ENCODE measurements at regions not wholly inside any gene's neighbourhood (a gene's known extent, or its start where the extent isn't known, plus 50 kb on each side); places are given as distances from the start of the nearest gene placed in this dataset.

DNA sequence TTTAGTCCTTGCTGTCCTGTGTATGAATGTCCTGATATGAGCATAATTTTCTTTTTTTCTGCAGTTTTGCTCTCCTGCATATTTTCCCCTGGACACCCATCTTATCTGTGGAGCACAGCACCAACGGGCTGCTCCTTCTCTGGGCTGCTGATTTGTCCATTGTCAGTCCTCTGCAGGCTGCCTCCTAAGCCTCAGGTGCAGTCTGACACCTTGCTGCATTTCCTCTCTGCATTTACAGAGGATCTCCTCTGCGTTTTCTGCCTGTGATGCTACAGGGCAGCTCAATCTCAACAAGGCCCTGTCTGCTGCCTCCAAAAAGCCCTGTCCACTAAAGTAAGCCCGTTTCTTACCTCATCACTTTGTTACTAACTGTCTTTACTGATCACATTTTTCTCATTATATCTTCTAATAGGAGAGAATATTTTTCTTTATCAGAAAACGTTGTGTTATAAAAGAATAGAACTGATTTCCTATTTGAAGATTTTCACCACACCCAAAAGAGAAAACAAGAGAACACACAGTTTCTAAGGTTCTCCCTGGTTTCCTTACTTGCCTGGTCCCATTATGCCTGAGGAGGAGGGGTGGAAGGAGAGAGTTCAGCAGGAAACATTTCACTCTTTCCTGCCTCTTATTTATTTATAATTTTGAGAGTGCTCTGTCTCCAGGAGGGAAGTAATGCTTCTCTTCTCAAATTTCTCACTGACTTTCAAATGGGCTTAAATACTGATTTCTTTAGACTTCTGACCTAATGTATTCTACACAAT, 65.6 kb upstream of the TDRD3 start:
- TF ChIP-seq POLR2AphosphoS5 (IDR thresholded peaks at IDR 0.05) (no peak), POLR2A (IDR thresholded peaks at IDR 0.05) (no peak), EP300 (IDR thresholded peaks at IDR 0.05) (no peak)
- TF ChIP-seq, protein P1, sequence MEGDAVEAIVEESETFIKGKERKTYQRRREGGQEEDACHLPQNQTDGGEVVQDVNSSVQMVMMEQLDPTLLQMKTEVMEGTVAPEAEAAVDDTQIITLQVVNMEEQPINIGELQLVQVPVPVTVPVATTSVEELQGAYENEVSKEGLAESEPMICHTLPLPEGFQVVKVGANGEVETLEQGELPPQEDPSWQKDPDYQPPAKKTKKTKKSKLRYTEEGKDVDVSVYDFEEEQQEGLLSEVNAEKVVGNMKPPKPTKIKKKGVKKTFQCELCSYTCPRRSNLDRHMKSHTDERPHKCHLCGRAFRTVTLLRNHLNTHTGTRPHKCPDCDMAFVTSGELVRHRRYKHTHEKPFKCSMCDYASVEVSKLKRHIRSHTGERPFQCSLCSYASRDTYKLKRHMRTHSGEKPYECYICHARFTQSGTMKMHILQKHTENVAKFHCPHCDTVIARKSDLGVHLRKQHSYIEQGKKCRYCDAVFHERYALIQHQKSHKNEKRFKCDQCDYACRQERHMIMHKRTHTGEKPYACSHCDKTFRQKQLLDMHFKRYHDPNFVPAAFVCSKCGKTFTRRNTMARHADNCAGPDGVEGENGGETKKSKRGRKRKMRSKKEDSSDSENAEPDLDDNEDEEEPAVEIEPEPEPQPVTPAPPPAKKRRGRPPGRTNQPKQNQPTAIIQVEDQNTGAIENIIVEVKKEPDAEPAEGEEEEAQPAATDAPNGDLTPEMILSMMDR (IDR thresholded peaks at IDR 0.05) = no peak
- no peak overlapping the region for H3K27ac ChIP-seq
- no peaks in the 10 kb centered on the region for H3K27me3 ChIP-seq
- no peaks in the 10 kb centered on the region for H3K9me3 ChIP-seq
- H3K4me3 ChIP-seq = no peak overlapping the region
- DNase-seq (ENCODE audit: low spot score in 2 of 2) = no peak
- no peaks in the 10 kb centered on the region for H3K36me3 ChIP-seq
- H3K4me1 ChIP-seq = peaks cover 5% of the 10 kb centered on the region
- 61% methylated on average over 4 of the region's 4 CpGs for WGBS

GRCh38 chr13:60332682-60333081, 64.3 kb upstream of the TDRD3 start:
- H3K27ac ChIP-seq = no peak overlapping the region
- TF ChIP-seq POLR2AphosphoS5 (IDR thresholded peaks at IDR 0.05) (no peak), EP300 (IDR thresholded peaks at IDR 0.05) (no peak), POLR2A (IDR thresholded peaks at IDR 0.05) (no peak)
- TF ChIP-seq, protein P1 (IDR thresholded peaks at IDR 0.05) = no peak
- H3K4me3 ChIP-seq = no peak overlapping the region
- H3K36me3 ChIP-seq = no peaks in the 10 kb centered on the region
- no peaks in the 10 kb centered on the region for H3K27me3 ChIP-seq
- H3K9me3 ChIP-seq = no peaks in the 10 kb centered on the region
- DNase-seq (ENCODE audit: low spot score in 2 of 2) = no peak
- H3K4me1 ChIP-seq = peaks cover 2% of the 10 kb centered on the region
- 45% methylated on average over 1 of the region's 1 CpG for WGBS

- no peak overlapping the region for H3K4me3 ChIP-seq
- no peaks in the 10 kb centered on the region for H3K4me1 ChIP-seq
- DNase-seq (ENCODE audit: low spot score in 2 of 2) = no peak
- H3K36me3 ChIP-seq = no peaks in the 10 kb centered on the region
- H3K27me3 ChIP-seq = no peaks in the 10 kb centered on the region
- no peak overlapping the region for H3K27ac ChIP-seq
- H3K9me3 ChIP-seq = no peaks in the 10 kb centered on the region
- WGBS = 58% methylated on average over 1 of the region's 1 CpG
- TF ChIP-seq POLR2A (IDR thresholded peaks at IDR 0.05) = no peak
- TF ChIP-seq EP300 (IDR thresholded peaks at IDR 0.05) = no peak
- no peak for TF ChIP-seq POLR2AphosphoS5 (IDR thresholded peaks at IDR 0.05)
- TF ChIP-seq, protein P1 (IDR thresholded peaks at IDR 0.05) = no peak
Observed at GRCh38 chr13:60334310-60334709, 62.7 kb upstream of the TDRD3 start.

- WGBS = 2% methylated on average over 1 of the region's 1 CpG
- Histone ChIP-seq H3K36me3 (no peaks in the 10 kb centered on the region), H3K27me3 (no peaks in the 10 kb centered on the region), H3K4me3 (no peak overlapping the region), H3K9me3 (no peaks in the 10 kb centered on the region), H3K27ac (no peak overlapping the region), H3K4me1 (no peaks in the 10 kb centered on the region)
- no peak for TF ChIP-seq POLR2AphosphoS5 (IDR thresholded peaks at IDR 0.05)
- TF ChIP-seq, protein P1 (IDR thresholded peaks at IDR 0.05) = peak in 1 of 2 donors; percentile 40
- no peak for DNase-seq (ENCODE audit: low spot score in 2 of 2)
Observed at GRCh38 chr13:60335531-60335930, 61.5 kb upstream of the TDRD3 start.

- H3K27me3 ChIP-seq = peaks cover 10% of the 10 kb centered on the region
- DNase-seq (ENCODE audit: low spot score in 2 of 2) = no peak
- no peak overlapping the region for H3K27ac ChIP-seq
- H3K4me1 ChIP-seq = no peaks in the 10 kb centered on the region
- TF ChIP-seq, protein P1 (IDR thresholded peaks at IDR 0.05) = no peak
- TF ChIP-seq POLR2AphosphoS5 (IDR thresholded peaks at IDR 0.05) (no peak), POLR2A (IDR thresholded peaks at IDR 0.05) (no peak), EP300 (IDR thresholded peaks at IDR 0.05) (no peak)
- no peaks in the 10 kb centered on the region for H3K9me3 ChIP-seq
- WGBS = 96% methylated on average over 2 of the region's 2 CpGs
- H3K36me3 ChIP-seq = no peaks in the 10 kb centered on the region
- no peak overlapping the region for H3K4me3 ChIP-seq
Observed at GRCh38 chr13:60338754-60339153, 58.3 kb upstream of the TDRD3 start.
